HG02678 (cell line): ENCODE measurements at regions not wholly inside any gene's neighbourhood (a gene's known extent, or its start where the extent isn't known, plus 50 kb on each side); places are given as distances from the start of the nearest gene placed in this dataset.
"Not testable (repeated sequence)": the region's sequence is repeated elsewhere in the genome, so short reads cannot be mapped to it uniquely, and the experiment has no call there.

Source experiments
- ATAC-seq: cut with Tn5 transposase; IDR thresholded peaks from one replicate; pipeline ENCODE4 v1.9.1; 2021; ENCODE audit warnings: mild to moderate bottlenecking, moderate library complexity; ENCODE audit not compliant: unreplicated experiment

- ATAC-seq = no peak
Measured at GRCh38 chr3:180743813-180744590, 64.7 kb upstream of the CCDC39 start.

DNA sequence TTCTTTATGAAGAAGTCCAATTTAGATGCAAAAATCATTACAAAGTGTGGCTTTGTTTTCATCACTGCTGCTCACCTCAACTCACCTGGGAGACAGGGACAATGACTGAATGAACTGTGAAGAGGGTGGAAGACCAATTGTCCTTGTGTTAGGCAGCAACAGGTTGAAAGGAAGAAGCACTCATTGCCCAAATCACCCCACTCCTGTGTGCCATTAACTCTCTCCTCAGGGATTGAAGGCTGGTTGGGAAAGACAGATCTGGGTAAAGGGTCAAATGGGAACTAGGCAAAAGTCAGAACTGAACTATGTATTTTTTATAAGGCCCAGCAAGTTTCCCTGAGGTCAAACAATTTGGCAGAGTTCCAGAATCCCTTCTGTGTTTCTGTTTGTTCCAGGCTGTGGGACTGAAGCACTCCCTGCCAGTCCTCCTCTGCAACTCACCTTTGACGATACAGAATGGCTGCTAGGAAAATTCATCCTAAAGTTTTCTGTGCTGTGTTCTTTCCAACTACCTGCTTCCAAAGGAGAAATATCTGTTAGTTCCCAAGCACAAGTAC, 68.6 kb upstream of the CCDC39 start:
- no peak for ATAC-seq

- no peak for ATAC-seq
Measured at GRCh38 chr3:180749322-180749721, 70.0 kb upstream of the CCDC39 start.

- no peak for ATAC-seq
Measured at GRCh38 chr3:180749796-180750195, 70.5 kb upstream of the CCDC39 start.

GRCh38 chr3:180755556-180755955, 76.3 kb upstream of the CCDC39 start:
- no peak for ATAC-seq

DNA sequence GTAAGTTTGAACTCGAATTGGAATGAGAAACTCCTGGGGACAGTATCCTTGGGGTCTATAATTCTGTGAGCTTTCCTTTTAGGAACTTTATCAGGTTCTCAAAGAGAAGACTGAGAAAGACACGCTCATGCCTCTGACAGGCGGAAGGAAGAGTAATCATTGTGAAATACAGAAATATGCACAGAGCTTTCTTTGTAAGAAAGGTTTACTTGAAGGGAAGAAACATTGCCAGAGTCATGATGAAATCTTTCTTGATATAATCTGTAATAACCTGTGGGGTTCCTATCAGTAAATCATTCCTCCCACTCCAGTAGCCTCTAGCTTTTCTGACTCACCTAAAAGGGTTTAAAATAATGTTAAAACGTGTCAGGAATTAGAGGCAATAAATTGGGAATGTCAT, 83.6 kb upstream of the CCDC39 start:
- ATAC-seq = no peak

DNA sequence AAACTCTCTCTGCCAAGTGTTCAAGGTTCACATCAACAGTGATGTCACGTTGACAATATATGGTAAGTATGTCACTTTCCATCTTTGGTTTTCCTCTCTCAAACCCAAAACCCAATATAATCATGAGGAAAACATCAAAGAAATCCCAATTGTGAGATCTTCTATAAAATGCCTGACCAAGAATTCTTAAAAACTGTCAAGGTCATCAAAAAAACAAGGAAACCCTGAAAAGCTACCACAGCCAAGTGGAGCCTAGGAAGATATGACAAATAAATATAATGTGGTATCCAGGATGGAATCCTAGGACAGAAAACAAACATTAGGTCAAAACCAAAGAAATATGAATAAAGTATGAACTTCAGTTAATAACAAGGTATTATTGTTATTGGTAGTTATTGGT, 85.2 kb upstream of the CCDC39 start:
- no peak for ATAC-seq

GRCh38 chr3:180770639-180771038, 91.3 kb upstream of the CCDC39 start:
- ATAC-seq = no peak

- no peak for ATAC-seq
Measured at GRCh38 chr3:180776433-180776832, 97.1 kb upstream of the CCDC39 start.

- no peak for ATAC-seq
Measured at GRCh38 chr3:180782195-180782984, 103.1 kb upstream of the CCDC39 start.

- not testable (repeated sequence) for ATAC-seq
Measured at GRCh38 chr3:180786227-180786626, 106.9 kb upstream of the CCDC39 start.

DNA sequence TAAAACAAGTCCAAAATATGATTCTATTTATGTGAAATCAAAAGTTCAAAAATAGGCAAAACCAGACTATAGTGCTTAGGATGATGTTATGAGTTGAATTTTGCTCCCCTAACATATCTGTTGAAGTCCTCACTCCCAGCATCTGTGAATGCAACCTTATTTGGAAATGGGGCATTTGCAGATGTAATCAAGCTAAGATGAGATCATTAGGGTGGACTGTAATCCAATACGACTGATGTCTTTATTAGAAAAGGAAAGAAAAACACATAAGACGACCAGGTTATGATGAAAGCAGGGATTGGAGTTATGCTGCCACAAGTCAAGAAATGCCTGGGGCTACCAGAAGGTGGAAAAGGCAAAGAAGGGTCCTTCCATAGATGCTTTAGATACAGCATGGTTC, 110.5 kb upstream of the CCDC39 start:
- ATAC-seq = no peak

GRCh38 chr3:180798197-180798596, 114.3 kb upstream of the FXR1 start:
- ATAC-seq = no peak

DNA sequence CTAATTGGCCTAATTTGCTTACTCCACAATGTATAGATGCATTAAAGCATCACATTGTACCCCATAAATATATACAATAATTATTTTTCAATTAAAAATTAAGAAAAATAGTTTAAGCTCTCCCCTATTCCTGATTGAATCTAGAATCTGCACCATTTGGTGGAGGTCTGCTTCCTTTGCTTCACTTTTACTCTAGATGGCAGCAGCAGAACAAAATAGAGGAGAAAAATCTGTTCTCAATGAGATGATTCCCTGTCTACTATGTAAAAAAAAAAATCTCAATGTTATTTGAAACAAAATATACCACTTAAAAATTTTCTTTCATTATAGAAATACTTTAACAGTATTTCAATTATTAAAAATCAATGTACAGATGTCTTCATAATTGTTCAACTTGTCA, 109.6 kb upstream of the FXR1 start:
- peak; percentile 67 for ATAC-seq

GRCh38 chr3:180804916-180805315, 107.6 kb upstream of the FXR1 start:
- no peak for ATAC-seq

DNA sequence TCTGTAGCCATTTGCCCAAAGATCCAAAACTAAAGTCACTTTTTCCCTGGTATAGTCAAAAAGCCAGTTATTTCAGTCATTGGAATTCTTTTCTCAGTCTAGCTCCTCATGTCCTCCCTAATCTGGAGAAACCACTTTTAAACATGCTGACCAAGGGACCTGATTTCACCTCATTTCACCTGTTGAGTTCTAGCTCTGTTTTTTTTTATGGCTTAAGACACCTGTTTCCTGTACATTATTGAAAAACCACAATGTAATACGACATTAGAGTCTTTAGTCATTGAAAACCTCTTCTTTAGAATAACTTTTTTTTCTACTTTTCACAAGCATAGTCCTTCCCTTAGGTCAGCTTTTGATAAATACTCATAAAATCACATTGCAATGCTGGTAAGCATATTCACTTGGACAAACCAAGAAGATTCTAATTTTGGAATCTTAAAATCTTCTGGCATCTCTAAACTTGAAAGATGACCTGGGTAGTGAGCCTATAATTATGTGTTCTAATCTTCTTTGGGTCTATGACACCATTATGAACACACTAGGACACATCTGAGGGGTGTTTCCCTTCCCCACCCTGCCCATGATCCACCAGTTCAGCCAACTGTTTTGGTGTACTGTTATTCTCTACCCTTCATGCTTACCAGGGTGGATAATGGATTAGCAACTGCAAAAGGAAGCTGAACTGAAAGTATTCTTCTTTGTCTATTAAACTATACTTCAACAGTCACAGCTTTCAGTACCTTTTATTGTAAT, 103.5 kb upstream of the FXR1 start:
- ATAC-seq = no peak

DNA sequence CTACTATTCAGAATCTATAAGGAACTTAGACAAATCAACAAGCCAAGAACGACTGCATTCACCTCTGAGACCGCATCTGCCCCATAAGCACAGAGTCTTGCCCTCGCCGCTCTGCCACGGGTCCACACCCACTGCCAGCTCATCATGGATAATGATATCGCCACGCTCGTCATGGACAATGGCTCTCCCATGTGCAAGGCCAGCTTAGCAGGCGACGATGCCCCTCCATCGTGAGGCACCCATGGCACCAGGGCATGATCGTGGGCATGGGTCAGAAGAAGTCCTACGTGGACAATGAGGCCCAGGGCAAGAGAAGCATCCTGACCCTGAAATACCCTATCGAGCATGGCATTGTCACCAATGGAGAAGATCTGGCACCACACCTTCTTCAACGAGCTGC, 92.1 kb upstream of the FXR1 start:
- ATAC-seq = no peak

DNA sequence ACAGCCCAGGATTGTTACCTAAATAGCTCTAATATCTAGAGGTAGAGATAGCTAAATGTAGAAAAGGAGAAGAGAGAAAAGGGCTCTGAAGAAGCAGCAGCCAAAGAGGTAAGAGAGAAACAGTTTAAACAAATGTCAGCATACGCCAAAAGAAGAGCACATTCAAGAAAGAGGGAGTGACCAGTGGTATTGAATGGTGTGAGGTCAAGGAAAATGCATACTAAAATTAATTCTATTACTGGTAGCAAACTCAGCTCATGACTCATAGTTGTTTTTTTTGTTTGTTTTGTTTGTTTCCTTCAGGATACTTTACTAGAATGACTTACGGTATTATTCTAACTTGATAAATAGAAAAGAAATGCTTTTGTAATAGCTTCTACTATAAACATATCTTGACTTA, 86.5 kb upstream of the FXR1 start:
- ATAC-seq = no peak

DNA sequence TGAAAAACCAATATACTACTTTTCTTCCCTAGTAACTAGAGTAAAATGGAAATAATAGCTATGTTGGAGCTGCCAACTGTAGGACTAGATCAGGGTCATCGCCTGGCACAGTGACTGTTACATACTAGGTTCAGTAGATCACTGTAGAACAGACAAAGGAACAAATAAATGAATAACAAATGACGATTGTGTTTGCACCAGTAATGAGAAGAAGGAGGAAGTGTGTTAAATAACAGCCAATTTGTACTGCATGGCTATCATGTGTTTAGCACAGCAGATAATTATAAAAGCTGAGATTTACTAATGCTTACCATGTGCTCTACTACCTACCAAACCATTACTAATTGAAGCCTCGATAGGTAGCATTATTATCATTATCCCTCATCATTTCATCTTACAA, 85.3 kb upstream of the FXR1 start:
- ATAC-seq = no peak

DNA sequence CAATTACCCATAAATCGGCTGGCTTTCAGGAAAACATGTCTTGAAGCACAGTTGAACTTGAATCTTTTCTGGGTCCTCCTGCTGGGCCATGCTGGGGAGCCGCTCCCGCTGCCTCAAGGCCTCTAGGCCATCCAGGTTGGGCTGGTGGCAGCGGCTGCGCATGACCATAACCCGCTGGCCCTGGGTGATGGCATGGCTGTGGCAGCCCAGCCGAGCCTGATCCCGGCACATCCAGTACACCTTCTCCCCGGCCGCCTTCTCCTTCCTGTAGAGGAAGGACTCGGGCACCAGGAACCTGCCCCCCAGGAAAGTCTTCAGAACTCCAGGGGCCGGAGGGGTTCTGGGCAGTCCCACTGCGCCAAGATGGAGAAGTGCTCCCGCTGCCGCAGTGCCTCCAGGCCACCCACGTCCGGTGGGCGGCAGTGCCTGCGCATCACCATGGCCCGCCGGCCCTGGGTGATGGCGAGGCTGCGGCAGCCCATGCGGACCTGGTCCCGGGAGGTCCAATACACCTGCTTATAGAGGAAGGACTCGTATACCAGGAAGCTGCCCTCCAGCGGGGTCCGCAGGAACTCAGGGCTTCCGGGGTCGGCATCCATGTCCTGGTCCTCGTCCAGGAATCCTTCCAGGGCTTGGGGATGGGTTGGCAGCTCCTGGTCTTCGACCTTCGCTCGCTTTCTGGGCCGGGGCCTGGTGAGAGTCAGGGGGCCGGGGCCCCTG, 84.3 kb upstream of the FXR1 start:
- ATAC-seq = no peak
